GOT3 (cell line): ENCODE measurements at regions not wholly inside any gene's neighbourhood (a gene's known extent, or its start where the extent isn't known, plus 50 kb on each side); places are given as distances from the start of the nearest gene placed in this dataset.

ENCODE experiments used
- DNase-seq: peaks from one replicate; lab custom pipeline; 2025; ENCODE audit warnings: mixed read lengths; lab: John Stamatoyannopoulos, UW

DNA sequence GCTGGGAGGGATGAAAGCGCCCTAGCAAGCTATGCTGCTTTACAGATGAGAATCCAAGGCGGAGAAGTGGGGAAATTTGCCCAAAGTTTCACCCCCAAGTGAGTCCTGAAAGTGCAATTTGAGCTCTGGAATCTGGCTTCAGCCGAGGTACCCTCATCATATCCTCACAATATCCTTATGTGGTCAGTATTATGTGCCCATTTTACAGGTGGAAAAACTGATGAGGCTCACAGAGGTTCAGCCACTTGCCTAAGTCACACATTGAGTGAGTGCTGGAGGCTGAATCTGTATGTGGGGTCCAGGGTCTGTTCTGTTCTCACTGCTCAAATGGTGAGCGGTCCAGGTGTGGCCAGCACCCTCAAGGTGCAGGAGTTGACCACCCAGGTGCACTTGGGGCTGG lies 85.3 kb downstream of the MATN1 start:
- no peak for DNase-seq

DNA sequence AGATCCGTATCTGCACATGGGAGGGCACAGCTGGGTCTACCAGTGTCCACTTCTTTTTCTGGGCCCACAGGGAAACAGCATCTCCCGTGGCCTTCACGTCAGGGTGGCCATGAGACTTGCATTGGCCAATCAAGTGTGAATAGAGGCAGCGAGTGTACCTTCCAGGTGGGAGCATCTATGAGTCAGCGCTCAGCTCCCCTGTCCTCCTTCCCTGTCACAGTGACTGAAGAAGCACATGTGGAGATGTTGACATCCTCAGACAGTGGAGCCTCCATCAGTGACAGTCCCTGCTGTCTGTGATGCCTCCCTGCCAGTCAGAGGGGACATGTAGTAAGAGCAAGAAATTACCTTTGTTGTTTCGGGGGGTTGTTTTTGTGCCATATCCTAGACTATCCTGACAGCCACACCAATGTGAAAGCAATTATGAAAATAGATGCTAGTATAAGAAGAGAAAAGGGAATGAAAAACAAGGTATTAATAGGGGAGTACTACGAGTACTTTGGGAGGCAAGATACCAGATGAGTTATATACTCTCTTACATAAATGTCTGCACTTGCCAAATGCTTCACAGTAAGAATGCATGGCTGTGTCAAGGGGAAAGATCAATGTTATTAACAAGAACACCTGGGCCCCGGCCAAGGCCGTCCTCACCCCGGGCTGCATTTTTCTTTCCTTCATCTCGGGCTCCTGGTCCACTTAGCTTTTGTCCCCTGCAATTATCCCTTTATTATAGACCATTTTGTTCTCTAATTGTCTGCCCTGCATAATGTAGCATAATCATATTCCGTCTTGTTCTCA lies 86.0 kb downstream of the MATN1 start:
- DNase-seq: no peak

GRCh38 chr1:30636621-30637020 lies 86.8 kb downstream of the MATN1 start:
- DNase-seq: no peak

DNA sequence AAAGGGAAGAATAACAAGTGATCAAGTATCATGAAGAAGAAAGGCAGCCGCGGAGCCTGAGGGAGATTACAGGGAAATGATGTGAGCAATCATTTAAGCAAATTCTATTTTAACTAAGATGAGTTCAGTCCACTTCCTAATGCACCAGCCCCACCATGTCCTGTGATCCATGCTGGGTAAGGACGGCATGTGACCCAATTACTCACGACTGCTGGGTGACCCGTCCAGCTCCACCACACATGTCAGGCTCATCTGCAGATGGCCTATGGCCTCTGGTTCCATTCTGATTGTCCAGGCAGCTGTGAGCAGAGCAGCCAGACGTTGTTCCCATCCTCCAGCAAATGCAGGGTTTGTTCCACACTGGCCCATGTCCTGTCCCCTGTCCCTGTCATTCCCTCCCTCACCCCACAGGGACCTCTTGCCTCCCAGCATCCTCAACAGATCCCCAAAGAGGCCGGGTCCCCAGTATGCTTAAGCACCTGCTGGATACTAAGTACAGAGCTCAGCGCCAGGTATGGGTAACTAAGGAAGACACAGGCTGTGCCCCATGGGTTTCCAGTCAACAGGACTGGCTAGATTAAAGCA lies 87.9 kb downstream of the MATN1 start:
- DNase-seq: no peak

DNA sequence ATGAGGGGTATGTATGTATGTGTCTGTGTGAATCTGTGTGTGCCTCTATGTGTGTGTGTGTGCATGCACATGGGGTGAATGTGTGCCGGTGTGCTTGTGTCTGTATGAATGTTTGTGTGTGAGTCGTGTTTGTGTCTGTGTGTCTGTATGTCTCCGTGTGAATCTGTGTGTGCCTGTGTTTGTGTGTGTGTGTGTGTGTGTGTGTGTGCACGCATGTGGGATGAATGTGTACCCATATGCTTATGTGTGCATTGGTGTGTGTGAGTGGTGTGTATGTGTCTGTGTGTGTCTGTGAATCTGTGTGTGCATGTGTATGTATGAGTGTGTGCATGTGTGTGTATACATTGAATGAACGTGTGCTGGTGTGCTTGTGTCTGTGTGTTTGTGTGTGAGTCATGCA lies 88.9 kb downstream of the MATN1 start:
- no peak for DNase-seq

- no peak for DNase-seq
Measured at GRCh38 chr1:30633294-30633693, 90.1 kb downstream of the MATN1 start.

DNA sequence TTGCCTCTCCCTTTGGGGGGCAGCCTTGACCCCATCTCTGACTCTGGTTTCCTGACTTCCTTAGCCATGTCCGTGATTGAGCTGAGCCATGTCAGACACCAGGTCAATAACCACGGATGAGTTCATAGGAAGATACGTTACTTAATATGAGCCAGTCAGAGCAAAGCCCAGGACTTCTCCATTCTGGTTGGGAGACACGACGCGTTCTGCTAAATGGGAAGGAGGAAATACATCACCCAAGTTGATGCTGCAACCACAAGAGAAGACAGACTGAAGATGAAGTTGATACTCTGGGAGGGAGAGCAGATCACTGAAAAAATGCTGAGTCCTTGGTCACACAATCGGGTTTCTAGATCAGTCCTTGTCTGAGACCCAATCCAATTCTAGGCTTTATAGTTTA lies 90.9 kb downstream of the MATN1 start:
- DNase-seq: no peak

DNA sequence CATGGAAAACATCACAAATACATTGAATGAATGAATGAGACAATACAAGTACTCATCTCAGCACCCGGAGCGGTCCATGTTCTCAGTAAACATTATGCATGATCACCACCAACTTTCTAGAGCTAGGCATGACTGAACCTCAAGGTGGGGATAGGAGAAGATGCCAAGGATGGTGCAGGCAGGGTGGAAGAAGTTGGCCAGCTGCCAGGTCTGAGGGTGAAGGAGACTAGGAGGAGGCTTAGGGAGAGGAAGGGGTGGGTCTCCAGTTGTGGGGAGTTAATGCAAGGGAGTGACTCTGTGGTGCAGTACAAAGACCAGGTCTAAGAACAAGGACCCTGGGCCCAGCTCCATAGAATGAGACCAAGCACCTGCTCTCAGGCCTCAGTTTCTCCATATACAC lies 91.7 kb downstream of the MATN1 start:
- DNase-seq: no peak

DNA sequence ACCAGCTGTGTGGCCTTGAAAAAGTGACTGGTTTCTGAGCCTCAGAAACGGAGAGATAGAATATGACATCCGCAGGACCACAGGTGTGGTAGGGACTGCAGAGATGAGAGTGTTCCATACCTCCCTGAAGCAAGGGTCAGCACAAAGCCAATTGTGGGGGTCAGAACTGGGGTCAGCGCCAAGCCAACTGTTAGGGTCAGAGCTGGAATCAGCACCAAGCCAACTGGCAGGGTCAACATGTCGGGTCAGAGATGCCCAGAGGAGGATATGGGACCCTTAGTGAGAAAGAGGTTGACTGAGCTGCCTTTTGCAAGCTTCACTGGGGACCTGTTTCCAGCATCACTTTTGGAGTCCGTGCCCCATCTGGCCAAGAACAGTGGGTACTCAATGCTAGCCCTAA lies 93.9 kb downstream of the MATN1 start:
- no peak for DNase-seq

- no peak for DNase-seq
Measured at GRCh38 chr1:30627994-30628393, 95.4 kb downstream of the MATN1 start.

DNA sequence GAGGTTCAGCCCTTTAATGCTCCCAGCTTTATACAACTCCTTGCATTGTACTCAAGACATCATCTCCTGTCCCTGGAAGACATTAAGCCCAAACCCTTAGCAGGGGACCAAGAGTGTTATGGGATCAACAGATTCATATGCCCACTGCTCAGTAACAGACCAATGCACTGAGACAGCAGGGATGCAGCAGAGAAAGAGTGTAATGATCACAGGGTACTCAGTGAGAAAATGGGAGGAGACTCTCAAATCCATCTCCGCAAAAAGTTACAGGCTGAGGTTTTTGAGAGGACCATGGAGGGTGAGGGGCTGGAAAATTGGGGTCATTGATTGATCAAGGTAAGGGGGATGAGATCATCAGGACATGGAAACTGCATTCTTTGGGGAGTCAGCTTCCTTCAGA lies 96.2 kb downstream of the MATN1 start:
- DNase-seq: no peak

DNA sequence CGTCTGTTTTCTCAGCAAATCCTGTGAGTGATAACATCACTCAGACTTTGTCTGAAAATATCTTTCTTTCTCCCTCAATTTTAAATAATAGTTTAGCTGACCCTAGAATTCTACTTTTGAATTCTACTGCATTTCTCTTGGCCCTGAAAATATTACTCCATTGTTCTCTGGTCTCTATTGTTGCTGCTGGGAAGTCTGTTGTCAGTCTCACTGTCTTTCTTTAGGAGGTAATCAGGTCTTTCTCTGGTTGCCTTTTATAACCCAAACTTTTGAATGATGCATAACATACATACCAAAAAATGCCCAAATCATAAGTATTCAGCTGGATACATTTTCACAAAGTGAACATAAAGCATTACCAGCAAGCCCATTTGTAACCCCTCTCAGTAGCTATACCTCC lies 100.0 kb downstream of the MATN1 start:
- DNase-seq: no peak

GRCh38 chr1:30619619-30620018 lies 103.8 kb downstream of the MATN1 start:
- DNase-seq: no peak

DNA sequence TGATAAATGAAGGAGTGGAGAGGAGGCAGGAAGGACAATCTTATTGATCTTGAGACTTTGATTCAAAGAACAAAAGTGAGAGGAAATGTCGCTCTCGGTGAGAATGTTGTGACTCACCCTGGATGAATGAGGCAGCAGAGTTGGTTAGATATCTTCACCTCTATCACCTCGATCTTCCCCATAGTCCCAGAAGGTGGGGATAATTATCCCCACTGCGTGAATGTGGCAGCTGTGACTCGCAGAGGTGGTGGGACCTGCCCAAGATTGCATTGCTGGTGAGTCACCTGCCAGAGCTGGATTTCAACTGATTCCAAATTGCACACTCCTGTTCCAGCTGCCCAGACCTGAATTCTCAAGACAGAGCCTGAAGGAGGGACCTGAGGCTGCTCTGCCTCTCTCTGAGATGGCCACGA lies 105.0 kb downstream of the MATN1 start:
- no peak for DNase-seq

DNA sequence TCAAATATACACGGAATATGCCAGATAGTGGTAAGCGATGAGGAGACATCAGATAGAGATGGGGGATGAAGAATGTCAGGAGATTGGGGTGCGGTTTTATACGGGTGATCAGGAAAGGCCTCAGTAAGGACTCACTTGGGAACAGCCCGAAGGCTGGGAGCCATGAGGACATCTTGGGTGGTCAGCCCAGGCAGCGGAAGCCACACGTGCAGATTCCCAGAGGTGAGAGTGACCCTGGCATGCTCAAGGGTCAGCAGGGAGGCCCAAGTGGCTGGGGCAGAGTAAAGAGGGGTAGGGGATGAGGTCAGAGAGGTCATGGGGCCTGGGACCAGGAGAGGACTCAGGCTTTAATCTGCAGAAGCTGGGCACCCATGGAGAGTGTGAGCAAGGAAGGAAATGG lies 106.6 kb downstream of the MATN1 start:
- DNase-seq: no peak

GRCh38 chr1:30615816-30616590 lies 107.4 kb downstream of the MATN1 start:
- DNase-seq: no peak

DNA sequence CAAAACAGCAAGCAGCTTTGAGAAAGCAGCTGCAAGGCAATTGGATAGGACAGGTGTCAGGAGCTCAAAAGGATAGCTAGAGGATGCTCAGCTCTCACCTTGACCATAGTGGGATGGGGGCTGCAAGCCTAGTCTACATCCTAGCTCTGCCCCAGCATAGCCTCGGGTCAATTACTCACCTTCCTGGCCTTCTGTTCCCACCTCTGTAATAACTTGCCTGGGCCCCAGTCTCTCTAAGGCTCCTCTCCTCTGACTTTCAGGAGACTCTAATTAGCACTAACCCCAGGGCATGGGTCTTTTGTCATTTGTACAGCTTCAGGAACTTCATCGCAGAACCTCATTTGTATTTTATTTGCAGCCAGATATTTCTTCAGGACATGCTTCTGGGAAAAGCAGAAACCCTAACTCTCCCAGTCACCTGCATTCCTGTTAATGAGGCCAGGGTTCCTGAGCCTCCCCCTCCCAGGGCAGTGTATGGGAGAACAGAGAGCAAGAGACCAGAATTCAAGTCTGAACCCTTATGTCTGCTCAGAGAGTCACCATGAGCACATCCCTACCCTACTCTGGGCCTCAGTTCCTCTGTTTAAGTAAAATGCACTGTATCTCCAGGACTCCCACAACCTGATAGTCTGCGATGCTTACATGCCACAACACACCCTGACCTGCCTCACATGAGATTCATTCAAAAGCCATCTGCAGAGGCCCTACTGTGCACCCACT lies 108.1 kb downstream of the MATN1 start:
- no peak for DNase-seq

DNA sequence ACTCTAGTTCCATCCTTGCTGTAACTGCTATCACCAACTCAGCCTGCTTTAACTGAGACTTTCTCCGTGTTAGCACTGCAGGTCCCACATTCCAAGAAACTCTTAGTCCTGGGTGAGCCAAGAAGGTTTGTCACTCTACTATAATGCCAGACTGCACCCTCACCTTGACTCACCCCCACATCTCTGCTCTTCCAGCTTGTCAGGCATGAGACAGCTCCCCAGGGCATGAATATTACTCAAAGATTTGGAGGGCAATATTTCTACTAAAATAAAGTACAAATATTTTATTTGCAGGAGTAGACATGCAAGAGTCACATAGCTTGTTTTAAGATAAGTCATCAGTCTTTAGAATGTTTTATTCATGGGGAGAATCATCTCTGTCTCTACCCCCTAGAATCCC lies 110.2 kb downstream of the MATN1 start:
- DNase-seq: no peak

GRCh38 chr1:30612536-30613065 lies 110.8 kb downstream of the MATN1 start:
- DNase-seq: no peak

GRCh38 chr1:30611741-30612309 lies 111.6 kb downstream of the MATN1 start:
- DNase-seq: no peak

GRCh38 chr1:30610917-30611316 lies 112.5 kb downstream of the MATN1 start:
- DNase-seq: no peak

DNA sequence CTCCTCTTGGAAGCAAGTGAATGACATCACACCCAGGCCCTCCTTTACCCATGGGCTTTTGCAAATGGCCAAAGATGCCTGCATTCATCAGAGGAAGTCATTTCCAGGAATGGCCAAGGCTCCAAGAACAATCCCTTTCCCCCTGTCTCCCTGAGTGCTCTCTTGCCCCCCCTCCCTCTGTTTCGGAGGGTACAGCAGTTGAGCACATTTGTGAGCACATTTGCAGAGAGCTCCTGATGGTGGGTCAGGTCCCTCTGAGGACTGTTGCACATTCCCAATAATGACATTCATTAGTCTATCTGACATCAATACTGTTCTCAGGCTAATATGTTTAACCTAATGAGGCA lies 113.4 kb downstream of the MATN1 start:
- no peak for DNase-seq
